ENCODE measurements at regions not wholly inside any gene's neighbourhood (a gene's known extent, or its start where the extent isn't known, plus 50 kb on each side); places are given as distances from the start of the nearest gene placed in this dataset.

DNA sequence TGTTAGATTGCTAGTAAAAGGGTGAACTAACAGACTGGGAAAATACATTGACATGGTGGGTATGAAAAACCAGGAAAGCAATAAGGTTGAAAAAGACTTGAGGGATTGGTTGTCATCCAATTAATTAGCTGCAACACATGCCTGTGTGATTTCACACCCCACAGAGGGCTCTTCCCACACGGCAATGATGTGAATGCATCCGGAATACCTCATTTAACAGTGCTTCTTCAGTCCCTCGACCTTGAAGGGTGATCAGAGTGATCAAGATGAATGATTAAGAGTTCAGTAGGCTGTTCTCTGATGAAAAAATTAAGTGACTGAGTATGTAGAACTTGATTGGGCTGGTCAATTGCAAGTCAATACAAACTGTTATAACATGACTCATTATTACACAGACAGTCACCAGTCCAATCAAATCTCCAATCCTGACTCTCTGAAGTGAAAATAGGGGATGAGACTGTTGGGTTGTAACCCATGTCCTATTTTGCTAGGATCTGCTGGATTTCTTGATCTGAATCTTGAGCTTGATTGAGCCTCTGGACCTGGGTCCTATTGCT lies 924.9 kb upstream of the FAM98A start:
- no peak for TF ChIP-seq POLR2A (IDR thresholded peaks at IDR 0.05)
- TF ChIP-seq, protein P1, sequence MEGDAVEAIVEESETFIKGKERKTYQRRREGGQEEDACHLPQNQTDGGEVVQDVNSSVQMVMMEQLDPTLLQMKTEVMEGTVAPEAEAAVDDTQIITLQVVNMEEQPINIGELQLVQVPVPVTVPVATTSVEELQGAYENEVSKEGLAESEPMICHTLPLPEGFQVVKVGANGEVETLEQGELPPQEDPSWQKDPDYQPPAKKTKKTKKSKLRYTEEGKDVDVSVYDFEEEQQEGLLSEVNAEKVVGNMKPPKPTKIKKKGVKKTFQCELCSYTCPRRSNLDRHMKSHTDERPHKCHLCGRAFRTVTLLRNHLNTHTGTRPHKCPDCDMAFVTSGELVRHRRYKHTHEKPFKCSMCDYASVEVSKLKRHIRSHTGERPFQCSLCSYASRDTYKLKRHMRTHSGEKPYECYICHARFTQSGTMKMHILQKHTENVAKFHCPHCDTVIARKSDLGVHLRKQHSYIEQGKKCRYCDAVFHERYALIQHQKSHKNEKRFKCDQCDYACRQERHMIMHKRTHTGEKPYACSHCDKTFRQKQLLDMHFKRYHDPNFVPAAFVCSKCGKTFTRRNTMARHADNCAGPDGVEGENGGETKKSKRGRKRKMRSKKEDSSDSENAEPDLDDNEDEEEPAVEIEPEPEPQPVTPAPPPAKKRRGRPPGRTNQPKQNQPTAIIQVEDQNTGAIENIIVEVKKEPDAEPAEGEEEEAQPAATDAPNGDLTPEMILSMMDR (IDR thresholded peaks at IDR 0.05): no peak

Data from right lobe of liver (tissue), 4 donors.